Progenitor cell of endocrine pancreas (in vitro differentiated cells): ENCODE measurements at regions not wholly inside any gene's neighbourhood (a gene's known extent, or its start where the extent isn't known, plus 50 kb on each side); places are given as distances from the start of the nearest gene placed in this dataset.
A peak's percentile ranks its signal among the peaks of the same experiment; 100 is the strongest.

ENCODE experiments used
- DNase-seq: peaks from one replicate; pipeline ENCODE4 v3.0.0; 2021; ENCODE audit warnings: low spot score; ENCODE audit not compliant: unreplicated experiment
- H3K27ac Mint-ChIP-seq: 2 replicates; pipeline ENCODE4 v1.8.0; 2021; ENCODE audit warnings: mild to moderate bottlenecking, moderate library complexity, mixed read lengths
- H3K27me3 Mint-ChIP-seq: 2 replicates; pipeline ENCODE4 v1.8.0; 2021; ENCODE audit warnings: mixed read lengths
- H3K36me3 Mint-ChIP-seq: 2 replicates; pipeline ENCODE4 v1.8.0; 2022; ENCODE audit warnings: mixed read lengths; ENCODE audit not compliant: insufficient read depth
- H3K4me1 Mint-ChIP-seq: 2 replicates; pipeline ENCODE4 v1.8.0; 2021; ENCODE audit warnings: low read depth, mixed read lengths
- H3K4me3 Mint-ChIP-seq: 2 replicates; pipeline ENCODE4 v1.8.0; 2021; ENCODE audit warnings: low read depth, mild to moderate bottlenecking, moderate library complexity, mixed read lengths
- H3K9me3 Mint-ChIP-seq: 2 replicates; pipeline ENCODE4 v1.8.0; 2021; ENCODE audit warnings: low read depth, mixed read lengths
- TF ChIP-seq, protein P1 (sequence below): fragments of 200-600 bp; sonication (generic); IDR thresholded peaks from one replicate; pipeline ENCODE4 v1.5.0; 2021; ENCODE audit warnings: antibody characterized with exemption, mild to moderate bottlenecking; ENCODE audit not compliant: unreplicated experiment

DNA sequence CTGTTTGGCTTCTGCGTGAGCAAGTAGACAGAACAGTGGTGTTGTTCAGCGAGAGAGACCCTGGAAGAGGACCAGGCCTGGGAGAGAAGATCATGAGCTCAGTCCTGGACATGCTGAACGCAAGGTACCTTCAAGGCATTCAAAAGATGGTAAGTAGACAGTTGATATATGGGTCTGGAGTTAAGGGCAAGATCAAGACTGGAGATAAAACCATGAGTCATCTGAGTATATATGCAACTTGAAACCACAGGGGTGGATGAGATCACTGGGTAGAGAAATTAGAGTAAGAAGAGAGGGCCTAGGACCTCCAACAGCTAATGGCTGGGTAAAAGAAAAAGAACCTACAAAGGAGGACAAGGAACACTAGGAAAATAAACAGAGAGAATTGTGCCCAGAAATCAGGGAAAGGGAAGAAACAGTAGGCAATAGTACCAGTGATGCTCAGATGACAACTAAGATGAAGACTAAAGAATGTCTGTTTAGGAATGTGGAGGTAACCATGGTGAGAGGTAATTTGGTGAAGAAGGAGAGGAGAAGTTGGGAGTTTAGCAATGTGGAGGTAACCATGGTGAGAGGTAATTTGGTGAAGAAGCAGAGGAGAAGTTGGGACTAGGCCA is 343.2 kb upstream of the ADAMTS9 start:
- Mint-ChIP-seq H3K4me3 (no peak overlapping the region), H3K27me3 (no peaks in the 10 kb centered on the region), H3K9me3 (no peaks in the 10 kb centered on the region), H3K36me3 (no peaks in the 10 kb centered on the region), H3K27ac (no peak overlapping the region), H3K4me1 (no peaks in the 10 kb centered on the region)
- no peak for DNase-seq
- TF ChIP-seq, protein P1, sequence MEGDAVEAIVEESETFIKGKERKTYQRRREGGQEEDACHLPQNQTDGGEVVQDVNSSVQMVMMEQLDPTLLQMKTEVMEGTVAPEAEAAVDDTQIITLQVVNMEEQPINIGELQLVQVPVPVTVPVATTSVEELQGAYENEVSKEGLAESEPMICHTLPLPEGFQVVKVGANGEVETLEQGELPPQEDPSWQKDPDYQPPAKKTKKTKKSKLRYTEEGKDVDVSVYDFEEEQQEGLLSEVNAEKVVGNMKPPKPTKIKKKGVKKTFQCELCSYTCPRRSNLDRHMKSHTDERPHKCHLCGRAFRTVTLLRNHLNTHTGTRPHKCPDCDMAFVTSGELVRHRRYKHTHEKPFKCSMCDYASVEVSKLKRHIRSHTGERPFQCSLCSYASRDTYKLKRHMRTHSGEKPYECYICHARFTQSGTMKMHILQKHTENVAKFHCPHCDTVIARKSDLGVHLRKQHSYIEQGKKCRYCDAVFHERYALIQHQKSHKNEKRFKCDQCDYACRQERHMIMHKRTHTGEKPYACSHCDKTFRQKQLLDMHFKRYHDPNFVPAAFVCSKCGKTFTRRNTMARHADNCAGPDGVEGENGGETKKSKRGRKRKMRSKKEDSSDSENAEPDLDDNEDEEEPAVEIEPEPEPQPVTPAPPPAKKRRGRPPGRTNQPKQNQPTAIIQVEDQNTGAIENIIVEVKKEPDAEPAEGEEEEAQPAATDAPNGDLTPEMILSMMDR = no peak

DNA sequence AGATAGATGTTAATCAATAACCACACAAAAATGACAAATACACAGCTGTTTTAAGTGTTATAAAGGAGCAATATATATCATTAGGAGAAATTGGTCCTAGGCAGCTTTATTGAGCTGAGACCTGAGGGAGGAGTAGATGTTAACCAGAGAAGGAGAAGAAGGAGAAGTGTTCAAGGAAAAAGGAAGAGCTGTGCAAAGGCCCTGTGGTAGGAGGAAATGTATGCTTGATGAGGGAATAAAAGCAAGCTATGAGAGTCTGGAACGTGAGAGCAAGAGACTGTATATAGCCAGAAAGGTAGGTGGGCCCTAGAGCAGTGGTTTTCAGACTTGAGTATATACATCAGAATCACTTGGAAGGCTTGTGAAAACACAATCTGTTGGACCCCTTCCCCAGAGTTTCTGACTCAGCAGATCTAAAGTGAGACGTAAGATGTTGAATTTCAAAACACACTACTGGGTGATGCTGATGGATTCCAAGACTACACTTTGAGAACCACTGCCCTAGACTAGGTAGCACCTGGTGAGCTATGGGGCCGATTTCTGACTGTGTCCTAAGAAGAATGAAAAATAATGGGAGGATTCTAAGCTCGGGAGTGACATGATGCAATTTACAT is 342.3 kb upstream of the ADAMTS9 start:
- DNase-seq = no peak
- TF ChIP-seq, protein P1 = no peak
- no peaks in the 10 kb centered on the region for H3K36me3 Mint-ChIP-seq
- H3K27ac Mint-ChIP-seq = no peak overlapping the region
- no peaks in the 10 kb centered on the region for H3K9me3 Mint-ChIP-seq
- H3K4me1 Mint-ChIP-seq = no peaks in the 10 kb centered on the region
- no peak overlapping the region for H3K4me3 Mint-ChIP-seq
- H3K27me3 Mint-ChIP-seq = no peaks in the 10 kb centered on the region

DNA sequence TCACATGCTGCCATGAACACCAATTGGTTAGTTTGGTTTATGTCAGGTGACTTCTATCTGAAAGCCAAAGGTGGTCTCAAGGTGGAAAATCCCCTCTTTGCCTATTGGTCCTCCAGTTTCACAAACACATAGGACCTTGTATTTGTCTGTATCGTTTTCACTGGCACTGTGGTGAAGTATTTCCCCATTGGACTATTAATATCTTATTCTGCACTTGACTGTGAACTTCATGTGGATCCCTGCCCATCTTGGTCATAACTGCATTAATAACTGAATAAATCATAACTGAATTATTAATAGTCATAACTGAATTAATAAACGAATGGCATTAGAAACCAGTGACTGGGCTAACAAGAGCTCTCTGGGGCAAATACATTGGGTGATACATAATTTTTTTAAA is 341.3 kb upstream of the ADAMTS9 start:
- H3K27me3 Mint-ChIP-seq = no peaks in the 10 kb centered on the region
- no peak for DNase-seq
- no peaks in the 10 kb centered on the region for H3K36me3 Mint-ChIP-seq
- no peak overlapping the region for H3K4me3 Mint-ChIP-seq
- H3K27ac Mint-ChIP-seq = no peak overlapping the region
- no peaks in the 10 kb centered on the region for H3K9me3 Mint-ChIP-seq
- no peaks in the 10 kb centered on the region for H3K4me1 Mint-ChIP-seq
- TF ChIP-seq, protein P1 = no peak

DNA sequence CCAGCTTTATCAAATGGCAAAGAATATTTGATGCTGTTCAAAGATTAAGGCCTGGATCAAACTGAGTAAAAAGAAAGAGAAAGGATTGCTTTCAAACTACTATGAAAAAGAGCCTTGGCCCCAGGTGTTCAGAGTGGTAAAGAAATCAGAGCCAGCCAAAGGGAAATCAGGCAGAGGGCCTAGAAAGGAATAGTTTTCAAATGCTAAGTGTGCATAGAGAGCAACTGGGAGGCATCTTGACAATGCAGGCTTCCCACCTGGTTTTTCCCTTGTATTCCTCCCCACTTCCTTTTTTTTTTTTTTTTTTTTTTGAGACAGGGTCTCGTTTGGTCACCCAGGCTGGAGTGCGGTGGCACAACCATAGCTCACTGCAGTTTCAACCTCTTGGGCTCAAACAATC is 340.2 kb upstream of the ADAMTS9 start:
- Mint-ChIP-seq H3K4me1 (no peaks in the 10 kb centered on the region), H3K4me3 (no peak overlapping the region), H3K36me3 (no peaks in the 10 kb centered on the region), H3K27ac (no peak overlapping the region), H3K27me3 (no peaks in the 10 kb centered on the region), H3K9me3 (no peaks in the 10 kb centered on the region)
- no peak for DNase-seq
- TF ChIP-seq, protein P1 = no peak

DNA sequence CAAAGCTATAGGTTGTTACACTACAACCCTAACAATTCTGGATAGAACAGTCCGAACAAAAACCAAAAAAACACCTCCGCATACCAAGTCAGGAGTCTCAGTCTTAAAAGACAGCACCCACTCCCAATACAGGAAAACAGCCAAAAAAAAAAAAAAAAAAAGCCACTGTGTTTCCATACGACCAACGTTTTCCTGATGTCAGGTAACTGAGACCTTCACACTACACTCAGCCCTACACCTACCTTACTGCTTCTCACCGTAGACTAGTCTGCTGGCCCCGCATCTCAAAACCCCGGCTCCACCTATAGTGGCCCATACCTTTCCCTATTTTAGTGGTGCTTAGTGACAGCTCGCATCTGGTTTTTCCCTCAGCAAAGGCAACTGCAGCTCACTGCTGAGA is 339.5 kb upstream of the ADAMTS9 start:
- Mint-ChIP-seq H3K27me3 (no peaks in the 10 kb centered on the region), H3K4me1 (no peaks in the 10 kb centered on the region), H3K36me3 (no peaks in the 10 kb centered on the region), H3K4me3 (no peak overlapping the region), H3K9me3 (no peaks in the 10 kb centered on the region), H3K27ac (peak overlapping the region; percentile 54)
- TF ChIP-seq, protein P1 = no peak
- DNase-seq = no peak
